GM19463 (cell line): ENCODE measurements at regions not wholly inside any gene's neighbourhood (a gene's known extent, or its start where the extent isn't known, plus 50 kb on each side); places are given as distances from the start of the nearest gene placed in this dataset.

Experiments
- ATAC-seq: cut with Tn5 transposase; IDR thresholded peaks from one replicate; pipeline ENCODE4 v1.9.1; 2021; ENCODE audit warnings: mild to moderate bottlenecking, moderate library complexity; ENCODE audit not compliant: unreplicated experiment

DNA sequence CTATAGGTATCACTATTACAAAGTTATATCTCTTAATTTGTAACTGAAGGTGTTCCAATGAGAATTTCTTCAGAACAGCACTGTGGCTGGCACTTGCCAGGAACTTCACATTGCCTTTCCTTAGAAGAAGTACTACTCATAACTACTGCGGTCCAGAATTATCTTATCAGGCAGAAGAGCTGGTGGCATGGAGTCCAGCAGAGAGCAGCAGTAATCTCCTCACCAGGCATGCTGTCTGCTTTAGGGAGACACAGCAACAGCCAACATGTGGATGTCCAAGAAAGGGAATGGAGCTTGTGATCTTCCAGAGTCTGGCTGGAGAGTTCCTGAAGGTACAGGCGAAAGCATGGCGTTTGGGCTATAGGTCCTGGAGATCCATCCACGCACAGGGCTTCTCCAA lies 919.7 kb upstream of the NR2F2 start:
- ATAC-seq = no peak

GRCh38 chr15:95416576-95416975 lies 913.9 kb upstream of the NR2F2 start:
- ATAC-seq = no peak

- no peak for ATAC-seq
These were observed 912.7 kb upstream of the NR2F2 start for GRCh38 chr15:95417761-95418160.

DNA sequence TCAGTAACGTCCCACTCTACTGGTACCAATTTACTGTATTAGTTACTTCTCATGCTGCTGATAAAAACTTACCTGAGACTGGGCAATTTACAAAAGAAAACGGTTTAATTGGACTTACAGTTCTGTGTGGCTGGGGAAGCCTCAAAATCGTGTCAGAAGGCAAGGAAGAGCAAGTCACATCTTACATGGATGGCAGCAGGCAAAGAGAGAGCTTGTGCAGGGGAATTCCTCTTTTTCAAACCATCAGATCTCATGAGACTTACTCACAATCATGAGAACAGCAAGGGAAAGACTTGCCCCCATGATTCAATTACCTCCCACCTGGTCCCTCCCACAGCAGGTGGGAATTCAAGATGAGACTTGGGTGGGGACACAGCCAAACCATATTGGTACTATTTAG lies 908.2 kb upstream of the NR2F2 start:
- no peak for ATAC-seq

DNA sequence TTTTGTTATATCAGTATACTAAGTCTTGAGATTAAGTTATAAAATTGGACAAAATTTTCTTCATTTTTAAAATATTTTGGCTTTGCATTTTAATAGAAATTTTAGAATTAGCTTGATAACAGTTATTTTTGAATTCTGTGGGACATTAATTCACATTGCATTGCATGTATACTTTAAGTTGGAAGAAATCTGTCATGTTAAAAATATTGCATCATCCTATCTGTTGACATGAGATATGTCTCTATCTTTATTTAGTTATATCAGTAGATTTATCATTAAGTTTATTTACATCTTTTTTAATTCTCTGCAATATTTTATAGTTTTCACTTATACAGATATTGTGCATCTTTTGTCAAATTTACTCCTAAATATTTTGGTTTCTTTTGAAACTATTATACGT lies 904.6 kb upstream of the NR2F2 start:
- ATAC-seq = no peak

DNA sequence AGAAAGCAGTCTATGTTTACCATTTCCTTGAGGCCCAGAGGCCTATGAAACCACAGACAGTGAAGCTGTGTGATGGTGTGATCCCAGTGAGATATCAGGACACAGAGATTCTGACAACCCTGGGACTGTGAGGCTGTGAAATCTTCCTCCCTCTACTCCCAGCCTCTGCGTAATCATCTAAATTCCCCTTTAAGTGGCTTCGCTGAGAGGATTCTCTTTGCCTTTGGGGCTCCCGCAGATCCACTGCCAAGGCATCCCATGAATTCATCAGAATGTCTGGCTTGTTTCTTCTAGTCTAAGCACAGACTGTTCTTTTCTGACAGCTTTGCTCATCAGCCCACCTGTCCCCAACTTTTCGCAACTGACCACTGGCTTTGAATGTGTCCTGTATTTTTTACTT lies 901.2 kb upstream of the NR2F2 start:
- ATAC-seq = no peak

- ATAC-seq = no peak
These were observed 899.0 kb upstream of the NR2F2 start for GRCh38 chr15:95431518-95431917.

DNA sequence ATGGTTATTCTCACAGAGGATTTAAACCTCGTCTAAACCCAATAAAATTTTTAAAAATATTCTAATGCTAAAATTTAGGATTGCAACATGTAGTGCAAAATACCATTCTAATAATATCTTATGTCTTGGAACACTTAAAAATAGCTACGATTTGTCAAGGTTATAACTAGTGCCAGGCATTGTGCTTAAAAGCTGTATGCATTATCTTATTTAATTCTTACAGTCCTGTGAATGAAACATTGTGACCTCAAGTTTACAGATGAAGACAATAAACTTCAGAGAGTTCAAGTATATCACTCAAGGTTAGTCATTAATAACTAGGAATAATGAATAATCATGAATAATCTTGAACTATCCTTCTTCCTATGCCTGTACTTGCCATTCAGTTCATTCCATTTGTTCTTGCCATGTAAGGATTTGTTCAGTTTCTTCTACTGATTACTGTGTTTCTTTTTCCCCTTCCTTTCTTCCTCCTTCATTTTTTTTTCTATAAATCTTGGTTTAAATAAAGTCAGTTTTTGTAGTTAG lies 897.6 kb upstream of the NR2F2 start:
- no peak for ATAC-seq

- ATAC-seq = no peak
These were observed 890.6 kb upstream of the NR2F2 start for GRCh38 chr15:95439922-95440376.

GRCh38 chr15:95440712-95441111 lies 889.8 kb upstream of the NR2F2 start:
- ATAC-seq = no peak

- ATAC-seq = no peak
These were observed 888.3 kb upstream of the NR2F2 start for GRCh38 chr15:95442107-95442719.

GRCh38 chr15:95444860-95445259 lies 885.6 kb upstream of the NR2F2 start:
- ATAC-seq = no peak

GRCh38 chr15:95446854-95447253 lies 883.6 kb upstream of the NR2F2 start:
- no peak for ATAC-seq

- ATAC-seq = no peak
These were observed 883.0 kb upstream of the NR2F2 start for GRCh38 chr15:95447486-95447885.

- ATAC-seq = no peak
These were observed 881.8 kb upstream of the NR2F2 start for GRCh38 chr15:95448531-95449229.

GRCh38 chr15:95449230-95449628 lies 881.3 kb upstream of the NR2F2 start:
- no peak for ATAC-seq

DNA sequence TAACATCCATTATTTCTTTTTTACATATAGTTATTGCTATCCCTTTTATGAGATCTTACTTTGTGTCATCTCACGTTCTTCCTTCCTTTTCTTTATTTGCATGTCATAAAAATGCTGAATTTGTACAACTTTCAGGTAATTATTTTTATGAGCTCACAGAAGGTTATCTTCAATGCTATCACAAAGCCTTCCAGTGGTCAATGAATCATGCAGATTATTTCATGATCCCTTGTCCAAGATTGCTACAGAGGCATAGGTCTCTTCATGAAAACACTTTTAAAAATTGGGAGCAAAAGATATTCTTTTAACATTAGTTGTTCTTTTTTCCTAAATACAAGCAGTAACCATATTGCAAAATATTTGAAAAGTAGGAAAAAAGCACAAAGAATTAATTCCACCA lies 880.1 kb upstream of the NR2F2 start:
- ATAC-seq = no peak

- no peak for ATAC-seq
These were observed 878.6 kb upstream of the NR2F2 start for GRCh38 chr15:95451938-95452337.

DNA sequence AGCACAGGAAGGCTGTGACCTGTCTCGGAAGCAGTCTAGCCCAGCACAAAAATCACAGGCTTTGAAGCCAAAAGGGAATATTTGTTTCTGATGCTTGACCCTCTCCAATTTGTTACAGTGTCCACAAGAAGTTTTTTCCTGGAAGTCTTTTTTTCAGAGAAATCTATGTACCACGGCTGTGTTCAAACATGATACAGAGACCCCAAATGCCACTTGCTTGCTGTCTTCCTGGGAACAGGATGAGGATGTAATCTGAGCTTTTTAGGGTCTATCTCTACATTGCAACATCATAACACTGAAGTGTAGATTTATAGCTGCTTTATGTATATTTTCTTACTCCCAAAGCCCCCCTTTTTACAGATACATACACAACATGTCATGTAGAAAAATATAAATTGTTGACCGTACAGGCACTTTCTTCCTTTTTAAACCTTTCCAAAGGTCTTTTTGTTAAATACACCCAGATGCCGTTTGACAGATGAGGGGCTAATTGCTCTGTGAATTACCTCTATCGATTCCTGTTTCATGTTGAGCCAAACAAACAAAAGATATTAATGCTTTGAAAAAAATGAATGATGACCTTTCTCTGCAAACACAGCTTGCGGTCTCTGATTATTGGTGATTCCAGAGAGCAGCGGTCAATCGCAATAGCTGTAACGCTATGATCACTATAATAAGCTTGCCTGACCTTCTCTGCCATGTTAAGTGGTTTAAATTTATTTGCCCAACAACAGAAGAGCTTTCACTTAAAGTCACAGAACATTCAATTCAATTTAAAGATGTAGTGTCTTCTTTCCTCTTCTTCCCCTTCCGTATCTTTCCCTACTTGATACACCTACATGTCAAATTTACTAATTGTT lies 875.9 kb upstream of the NR2F2 start:
- no peak for ATAC-seq

DNA sequence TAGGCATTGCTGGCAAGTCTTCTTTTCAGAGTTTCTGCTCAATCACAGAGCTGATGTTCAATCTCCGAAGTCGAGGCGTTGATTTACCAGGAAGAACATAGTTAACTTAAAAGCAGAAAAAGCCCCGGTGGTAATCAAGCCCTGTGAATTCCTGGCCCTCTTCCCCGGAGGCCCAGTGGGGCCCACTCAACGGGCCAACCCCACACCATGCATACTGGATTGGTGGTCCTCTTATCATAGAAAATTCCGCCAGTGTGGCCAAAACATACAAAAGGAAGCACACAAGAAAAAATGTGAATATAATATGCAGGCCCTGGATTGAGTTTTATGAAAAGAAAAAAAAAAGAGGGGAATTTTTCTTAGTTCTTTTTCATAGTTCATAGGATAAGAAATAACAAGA lies 873.0 kb upstream of the NR2F2 start:
- ATAC-seq = no peak

- no peak for ATAC-seq
These were observed 871.8 kb upstream of the NR2F2 start for GRCh38 chr15:95458721-95459120.

DNA sequence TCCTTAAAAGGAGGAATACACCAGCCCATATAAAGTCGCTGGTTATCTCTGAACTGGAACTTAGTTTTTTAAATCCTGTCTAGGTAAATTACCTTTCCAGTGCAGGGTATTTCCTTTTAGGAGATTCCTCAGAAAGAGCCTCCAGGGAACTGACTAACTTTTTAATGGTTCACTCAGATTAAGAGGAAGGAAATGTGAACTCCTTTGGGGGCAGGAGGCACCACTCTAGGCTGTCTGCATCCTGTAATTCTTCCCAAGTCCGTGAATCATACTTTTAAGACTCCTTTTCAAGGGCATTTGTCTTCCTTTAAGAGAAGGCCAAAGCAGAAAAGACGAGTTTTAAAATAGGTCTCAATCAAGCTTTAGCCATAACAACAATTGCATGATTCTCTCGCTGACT lies 871.2 kb upstream of the NR2F2 start:
- ATAC-seq = no peak
